ENCODE measurements at regions not wholly inside any gene's neighbourhood (a gene's known extent, or its start where the extent isn't known, plus 50 kb on each side); places are given as distances from the start of the nearest gene placed in this dataset.

DNA sequence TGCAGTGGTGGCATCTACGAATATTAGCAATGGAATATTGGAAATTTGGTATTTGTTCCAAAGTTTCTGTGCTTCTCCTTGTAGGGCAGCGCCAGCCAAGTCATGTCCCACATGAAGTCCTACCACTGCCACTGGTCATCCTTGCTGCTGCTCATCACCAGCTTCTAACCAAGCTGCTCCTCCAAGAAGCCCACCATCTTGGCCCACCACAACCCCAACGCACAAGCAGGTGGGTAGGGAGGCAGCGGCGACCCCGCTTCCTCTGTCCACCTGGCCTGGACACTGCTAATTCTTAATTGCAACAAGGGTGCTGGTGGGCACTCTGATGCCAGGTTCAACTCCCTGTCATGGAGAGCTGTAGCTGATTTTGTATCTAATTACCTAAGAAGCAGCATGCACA lies 291.2 kb upstream of the LYPLAL1 start:
- TF ChIP-seq, protein P1, sequence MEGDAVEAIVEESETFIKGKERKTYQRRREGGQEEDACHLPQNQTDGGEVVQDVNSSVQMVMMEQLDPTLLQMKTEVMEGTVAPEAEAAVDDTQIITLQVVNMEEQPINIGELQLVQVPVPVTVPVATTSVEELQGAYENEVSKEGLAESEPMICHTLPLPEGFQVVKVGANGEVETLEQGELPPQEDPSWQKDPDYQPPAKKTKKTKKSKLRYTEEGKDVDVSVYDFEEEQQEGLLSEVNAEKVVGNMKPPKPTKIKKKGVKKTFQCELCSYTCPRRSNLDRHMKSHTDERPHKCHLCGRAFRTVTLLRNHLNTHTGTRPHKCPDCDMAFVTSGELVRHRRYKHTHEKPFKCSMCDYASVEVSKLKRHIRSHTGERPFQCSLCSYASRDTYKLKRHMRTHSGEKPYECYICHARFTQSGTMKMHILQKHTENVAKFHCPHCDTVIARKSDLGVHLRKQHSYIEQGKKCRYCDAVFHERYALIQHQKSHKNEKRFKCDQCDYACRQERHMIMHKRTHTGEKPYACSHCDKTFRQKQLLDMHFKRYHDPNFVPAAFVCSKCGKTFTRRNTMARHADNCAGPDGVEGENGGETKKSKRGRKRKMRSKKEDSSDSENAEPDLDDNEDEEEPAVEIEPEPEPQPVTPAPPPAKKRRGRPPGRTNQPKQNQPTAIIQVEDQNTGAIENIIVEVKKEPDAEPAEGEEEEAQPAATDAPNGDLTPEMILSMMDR (IDR thresholded peaks at IDR 0.05; ENCODE audit: low read length), result no peak
- TF ChIP-seq EZH2phosphoT487 (IDR thresholded peaks at IDR 0.05; ENCODE audit: low read length), result no peak

Measured in MM.1S (cell line).